ENCODE measurements at regions not wholly inside any gene's neighbourhood (a gene's known extent, or its start where the extent isn't known, plus 50 kb on each side); places are given as distances from the start of the nearest gene placed in this dataset.

DNA sequence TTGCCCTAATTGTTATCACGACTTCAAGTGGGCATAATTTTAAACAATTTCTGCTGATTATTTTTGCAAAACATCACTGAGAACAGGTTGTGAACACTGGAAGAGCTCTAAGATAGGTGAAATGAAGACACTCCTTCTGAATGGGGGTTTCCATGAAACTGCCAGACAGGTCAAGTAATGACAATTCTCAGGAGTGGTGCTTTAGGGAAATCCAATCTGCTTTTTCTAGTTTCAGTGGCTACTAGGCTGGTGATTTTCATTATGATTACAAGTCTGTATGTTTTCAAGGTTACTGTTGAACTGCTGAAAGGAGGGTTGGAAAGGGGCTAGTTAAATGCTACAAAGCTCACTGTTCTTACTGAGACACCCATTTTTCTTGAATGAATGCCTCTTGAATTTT lies 1724.2 kb downstream of the PCDH9 start:
- Histone ChIP-seq H3K9me3 (replicated peaks in 1 of 3) (no peaks in the 10 kb centered on the region), H3K4me3 (no peak overlapping the region), H3K27ac (no peak overlapping the region), H3K27me3 (no peaks in the 10 kb centered on the region), H3K4me1 (replicated peaks in 1 of 2) (no peaks in the 10 kb centered on the region), H3K36me3 (replicated peaks in 1 of 2) (no peaks in the 10 kb centered on the region)
- intact Hi-C loops (cut with DNase I) = no loop called here
- 56 to 79% (median 69%) methylated on average over 1 of the region's 1 CpG for WGBS, 4 donors
- no peak for DNase-seq
- TF ChIP-seq POLR2A (IDR thresholded peaks at IDR 0.05) = no peak
- TF ChIP-seq, protein P1, sequence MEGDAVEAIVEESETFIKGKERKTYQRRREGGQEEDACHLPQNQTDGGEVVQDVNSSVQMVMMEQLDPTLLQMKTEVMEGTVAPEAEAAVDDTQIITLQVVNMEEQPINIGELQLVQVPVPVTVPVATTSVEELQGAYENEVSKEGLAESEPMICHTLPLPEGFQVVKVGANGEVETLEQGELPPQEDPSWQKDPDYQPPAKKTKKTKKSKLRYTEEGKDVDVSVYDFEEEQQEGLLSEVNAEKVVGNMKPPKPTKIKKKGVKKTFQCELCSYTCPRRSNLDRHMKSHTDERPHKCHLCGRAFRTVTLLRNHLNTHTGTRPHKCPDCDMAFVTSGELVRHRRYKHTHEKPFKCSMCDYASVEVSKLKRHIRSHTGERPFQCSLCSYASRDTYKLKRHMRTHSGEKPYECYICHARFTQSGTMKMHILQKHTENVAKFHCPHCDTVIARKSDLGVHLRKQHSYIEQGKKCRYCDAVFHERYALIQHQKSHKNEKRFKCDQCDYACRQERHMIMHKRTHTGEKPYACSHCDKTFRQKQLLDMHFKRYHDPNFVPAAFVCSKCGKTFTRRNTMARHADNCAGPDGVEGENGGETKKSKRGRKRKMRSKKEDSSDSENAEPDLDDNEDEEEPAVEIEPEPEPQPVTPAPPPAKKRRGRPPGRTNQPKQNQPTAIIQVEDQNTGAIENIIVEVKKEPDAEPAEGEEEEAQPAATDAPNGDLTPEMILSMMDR (IDR thresholded peaks at IDR 0.05) = no peak

DNA sequence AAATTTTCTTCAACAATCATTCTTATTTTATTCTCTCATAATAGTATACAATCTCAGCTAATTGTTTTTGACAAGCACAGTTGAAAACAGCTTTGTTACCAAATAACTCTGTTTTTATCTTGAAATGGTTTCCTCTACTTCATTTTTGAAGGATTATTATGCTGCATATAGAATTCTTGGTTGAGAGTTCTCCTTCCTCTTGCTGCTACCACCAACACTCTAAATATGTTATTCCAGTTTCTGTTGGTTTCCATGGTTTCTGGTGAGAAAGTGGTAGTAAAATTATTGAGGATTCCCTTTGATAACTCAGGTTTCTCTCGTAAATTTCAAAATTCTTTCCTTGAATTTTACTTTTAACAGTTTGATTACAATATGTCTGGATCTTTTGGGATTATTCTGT lies 1725.9 kb downstream of the PCDH9 start:
- 69 to 81% (median 75%) methylated on average over 1 of the region's 1 CpG for WGBS, 4 donors
- no peaks in the 10 kb centered on the region for H3K9me3 ChIP-seq (replicated peaks in 1 of 3)
- intact Hi-C loops (cut with DNase I) = no loop called here
- no peak overlapping the region for H3K27ac ChIP-seq
- H3K36me3 ChIP-seq (replicated peaks in 1 of 2) = no peaks in the 10 kb centered on the region
- no peak for DNase-seq
- H3K4me3 ChIP-seq = no peak overlapping the region
- TF ChIP-seq POLR2A (IDR thresholded peaks at IDR 0.05) = no peak
- TF ChIP-seq, protein P1 (IDR thresholded peaks at IDR 0.05) = no peak
- H3K27me3 ChIP-seq = no peaks in the 10 kb centered on the region
- no peaks in the 10 kb centered on the region for H3K4me1 ChIP-seq (replicated peaks in 1 of 2)

DNA sequence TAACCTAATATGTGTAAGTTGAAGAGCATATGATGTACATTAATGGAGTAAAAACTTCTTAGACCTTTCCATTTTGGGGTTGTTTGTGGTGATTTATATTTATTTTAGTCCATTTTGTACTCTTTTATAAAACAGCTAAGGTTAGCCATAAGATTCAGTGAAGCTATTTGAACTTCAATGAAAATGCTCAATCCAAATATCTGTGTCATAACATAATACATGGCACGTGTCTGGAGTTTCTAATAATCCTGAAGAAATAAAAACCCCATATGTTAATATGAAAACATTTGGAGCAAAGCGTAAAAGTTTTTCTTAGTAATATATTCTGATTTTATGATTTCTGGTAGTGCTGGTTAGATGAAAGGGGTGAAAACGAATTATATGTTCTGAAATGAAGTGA lies 1729.7 kb downstream of the PCDH9 start:
- no peak for DNase-seq
- no peak overlapping the region for H3K27ac ChIP-seq
- H3K4me1 ChIP-seq (replicated peaks in 1 of 2) = no peaks in the 10 kb centered on the region
- H3K4me3 ChIP-seq = no peak overlapping the region
- 55 to 77% (median 68%) methylated on average over 3 of the region's 3 CpGs for WGBS, 4 donors
- intact Hi-C loops (cut with DNase I) = no loop called here
- no peak for TF ChIP-seq POLR2A (IDR thresholded peaks at IDR 0.05)
- TF ChIP-seq, protein P1 (IDR thresholded peaks at IDR 0.05) = no peak
- H3K27me3 ChIP-seq = no peaks in the 10 kb centered on the region
- no peaks in the 10 kb centered on the region for H3K9me3 ChIP-seq (replicated peaks in 1 of 3)
- H3K36me3 ChIP-seq (replicated peaks in 1 of 2) = no peaks in the 10 kb centered on the region

DNA sequence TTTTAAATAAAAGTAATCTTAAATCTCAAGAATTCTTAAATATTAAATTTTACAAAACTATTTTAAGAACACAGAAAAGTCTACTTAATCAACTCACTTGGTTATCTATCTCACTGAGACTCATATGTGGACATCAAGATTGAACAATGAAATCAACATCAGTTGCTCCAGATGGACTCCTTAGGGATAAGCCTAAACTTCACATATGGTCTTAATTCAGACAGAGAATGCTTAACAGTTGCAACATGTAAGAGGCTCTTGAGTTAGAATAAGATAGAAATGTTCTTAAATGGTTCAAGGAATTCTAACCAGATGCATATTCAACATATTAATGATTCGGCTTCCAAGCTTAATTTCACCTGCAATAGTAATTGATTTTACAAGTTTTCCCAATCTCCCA lies 1730.9 kb downstream of the PCDH9 start:
- WGBS, 4 donors = 79 to 91% (median 84%) methylated on average over 1 of the region's 1 CpG
- Histone ChIP-seq H3K9me3 (replicated peaks in 1 of 3) (no peaks in the 10 kb centered on the region), H3K4me1 (replicated peaks in 1 of 2) (no peaks in the 10 kb centered on the region), H3K36me3 (replicated peaks in 1 of 2) (no peaks in the 10 kb centered on the region), H3K4me3 (no peak overlapping the region), H3K27ac (no peak overlapping the region), H3K27me3 (no peaks in the 10 kb centered on the region)
- intact Hi-C loops (cut with DNase I) = no loop called here
- TF ChIP-seq, protein P1 (IDR thresholded peaks at IDR 0.05) = no peak
- no peak for TF ChIP-seq POLR2A (IDR thresholded peaks at IDR 0.05)
- DNase-seq = no peak
